HG03175 (cell line): ENCODE measurements at regions not wholly inside any gene's neighbourhood (a gene's known extent, or its start where the extent isn't known, plus 50 kb on each side); places are given as distances from the start of the nearest gene placed in this dataset.
"Not testable (repeated sequence)": the region's sequence is repeated elsewhere in the genome, so short reads cannot be mapped to it uniquely, and the experiment has no call there.

Source experiments
- ATAC-seq: cut with Tn5 transposase; IDR thresholded peaks from one replicate; pipeline ENCODE4 v1.9.1; 2021; ENCODE audit warnings: mild to moderate bottlenecking, moderate library complexity; ENCODE audit not compliant: unreplicated experiment

DNA sequence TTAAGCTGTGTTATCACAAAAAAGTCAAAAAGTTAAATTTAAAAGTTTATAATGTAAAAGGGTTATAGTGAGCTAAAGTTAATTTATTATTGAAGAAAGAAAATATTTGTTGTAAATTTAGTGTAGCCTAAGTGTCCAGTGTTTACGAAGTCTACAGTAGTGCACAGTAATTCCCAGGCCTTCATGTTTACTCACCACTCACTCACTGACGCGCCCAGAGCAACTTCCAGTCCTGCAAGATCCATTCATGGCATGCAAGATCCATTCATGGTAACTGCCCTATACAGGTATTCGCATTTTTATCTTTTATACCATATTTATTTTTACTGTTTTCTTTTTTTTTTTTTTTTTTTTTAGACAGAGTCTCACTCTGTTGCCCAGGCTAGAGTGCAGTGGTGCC is 69.5 kb downstream of the TPRA1 start:
- ATAC-seq, result no peak

DNA sequence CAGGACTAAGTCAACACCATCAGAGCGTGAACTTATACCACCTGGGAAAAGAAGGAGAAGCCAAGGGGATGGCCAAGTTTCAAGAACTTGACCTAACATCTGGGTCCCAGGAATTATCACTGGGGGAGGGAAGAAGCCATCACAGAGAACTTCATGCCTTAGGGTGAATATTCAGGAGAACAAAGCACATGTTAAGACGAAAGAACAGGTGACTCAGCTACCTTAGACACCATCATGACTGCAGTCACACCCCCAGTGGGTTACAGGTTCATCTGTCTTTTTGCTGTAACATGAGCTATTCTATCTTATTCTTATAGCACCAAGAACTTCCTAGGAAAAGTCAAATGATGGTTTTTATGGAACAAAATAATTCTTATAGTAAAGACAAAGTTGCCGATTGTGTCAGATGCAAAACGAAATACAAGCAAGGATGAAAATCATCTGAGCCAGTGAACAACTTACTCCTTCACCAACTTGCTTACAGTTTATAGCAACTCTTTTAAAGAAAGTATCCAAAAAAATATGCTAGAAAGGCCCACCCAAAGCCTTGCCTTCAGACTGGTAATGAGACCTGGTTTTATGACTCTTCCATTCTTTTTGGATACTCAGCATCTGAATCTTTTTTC is 72.0 kb downstream of the TPRA1 start:
- ATAC-seq, result no peak

DNA sequence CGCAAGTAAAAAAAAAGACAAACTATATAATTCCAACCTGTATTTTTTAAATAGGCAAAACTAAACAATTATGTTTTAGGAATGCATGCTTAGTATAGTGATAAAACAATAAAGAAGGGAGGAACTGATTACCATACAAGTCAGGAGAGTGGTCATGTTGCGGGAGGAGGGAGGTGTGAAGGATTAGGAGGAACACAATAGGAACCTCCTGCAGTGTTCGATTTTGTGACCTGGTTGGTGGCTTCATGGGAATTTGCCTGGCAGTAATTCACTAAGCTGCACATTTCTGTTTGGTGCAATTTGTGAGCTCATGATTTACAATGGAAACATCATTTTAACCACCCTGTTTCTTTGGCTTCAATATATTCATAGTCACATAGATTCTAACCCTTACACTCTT is 78.3 kb downstream of the TPRA1 start:
- no peak for ATAC-seq

DNA sequence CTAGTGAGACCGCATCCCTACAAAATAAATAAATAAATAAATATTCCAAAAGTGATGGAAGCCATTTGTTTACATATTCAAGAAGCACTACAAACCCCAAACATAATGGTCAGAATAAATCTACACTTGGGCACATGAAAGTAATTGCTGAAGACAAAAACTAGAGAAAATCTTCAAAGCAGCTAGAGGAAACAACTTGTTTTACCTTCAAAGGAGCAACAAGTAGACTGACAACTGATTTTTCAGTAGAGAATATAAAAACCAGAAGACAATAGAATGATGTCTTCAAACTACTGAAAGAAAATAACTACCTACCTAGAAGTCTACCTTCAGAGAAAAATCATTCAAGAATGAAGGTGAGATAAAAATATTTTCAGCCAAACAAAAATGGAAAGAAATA is 89.4 kb downstream of the TPRA1 start:
- ATAC-seq, result no peak

DNA sequence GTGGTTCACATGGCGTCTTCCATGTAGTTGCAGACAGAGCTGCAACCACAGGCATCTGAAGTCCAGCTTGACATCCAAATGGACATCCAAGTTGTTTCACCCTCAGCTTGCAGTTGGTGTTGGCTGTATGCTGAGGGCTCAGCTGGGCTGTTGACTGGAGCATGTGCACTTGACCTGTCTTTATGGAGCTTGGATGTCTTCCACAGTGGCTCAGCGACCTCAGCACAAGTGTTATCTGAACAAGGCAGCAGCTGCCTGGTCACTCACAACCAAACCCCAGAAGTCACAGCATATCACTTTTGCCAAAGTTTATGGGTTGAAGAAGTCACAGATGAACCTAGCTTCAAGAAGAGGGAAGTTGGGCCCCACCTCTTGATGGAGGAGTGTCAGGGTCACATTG is 92.9 kb downstream of the TPRA1 start:
- no peak for ATAC-seq

DNA sequence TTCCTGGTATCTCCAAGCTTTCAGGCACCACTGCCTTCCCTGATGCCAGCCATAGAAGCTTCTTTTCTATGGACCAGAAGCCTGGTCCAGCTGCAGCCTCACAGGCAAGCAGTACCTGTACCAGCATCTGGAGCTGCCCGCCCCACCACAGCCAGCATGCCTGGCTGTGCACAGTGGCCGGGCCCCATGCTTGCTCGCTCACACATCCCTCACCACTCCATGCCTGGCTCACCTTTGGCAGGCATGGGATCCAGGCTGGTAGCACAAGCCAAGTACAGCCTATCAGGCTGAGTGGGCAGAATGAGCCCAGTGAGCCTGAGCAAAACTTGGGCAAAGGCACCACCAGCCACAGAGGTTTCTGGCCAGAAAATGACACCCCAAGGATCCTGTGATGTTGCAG is 93.4 kb downstream of the TPRA1 start:
- ATAC-seq, result no peak

DNA sequence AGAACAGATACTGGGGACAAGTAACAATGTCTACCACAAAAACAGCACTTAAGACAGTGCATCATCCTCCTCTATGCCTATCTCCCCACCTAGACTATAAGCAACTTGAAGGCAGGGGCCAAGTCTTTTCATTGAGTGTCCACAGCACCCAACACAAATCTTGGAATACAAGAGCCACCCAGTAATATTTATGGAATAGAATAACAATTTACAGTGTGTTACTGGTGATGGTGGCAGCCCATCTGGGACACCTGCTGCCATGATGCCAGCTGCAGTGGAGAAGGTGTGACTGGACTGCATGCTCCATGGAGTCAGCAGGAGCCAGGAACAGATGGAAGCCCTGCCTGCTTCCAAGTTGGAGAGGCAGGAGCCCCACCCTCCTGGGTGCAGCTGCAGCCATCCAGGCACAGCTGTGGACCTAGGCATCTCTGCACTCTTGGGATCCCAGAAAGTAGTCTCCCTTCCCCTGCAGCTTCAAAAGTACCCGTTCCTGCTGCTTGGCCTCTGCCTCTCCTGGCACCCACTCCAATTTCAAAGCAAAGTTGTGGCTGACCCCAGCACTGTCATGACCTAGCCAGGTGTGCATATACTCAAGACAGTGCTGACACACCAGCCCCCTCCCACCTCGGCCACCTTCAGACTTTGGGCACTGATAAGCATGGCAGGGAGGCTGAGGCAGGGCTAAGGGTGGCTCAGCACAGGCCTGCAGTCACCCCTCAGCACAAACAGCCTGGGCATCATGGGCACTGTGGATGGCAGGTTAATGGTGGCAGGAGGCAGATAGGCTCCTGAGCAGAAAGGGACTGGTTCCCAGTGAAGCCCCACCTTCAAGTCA is 94.5 kb downstream of the TPRA1 start:
- ATAC-seq, result no peak

DNA sequence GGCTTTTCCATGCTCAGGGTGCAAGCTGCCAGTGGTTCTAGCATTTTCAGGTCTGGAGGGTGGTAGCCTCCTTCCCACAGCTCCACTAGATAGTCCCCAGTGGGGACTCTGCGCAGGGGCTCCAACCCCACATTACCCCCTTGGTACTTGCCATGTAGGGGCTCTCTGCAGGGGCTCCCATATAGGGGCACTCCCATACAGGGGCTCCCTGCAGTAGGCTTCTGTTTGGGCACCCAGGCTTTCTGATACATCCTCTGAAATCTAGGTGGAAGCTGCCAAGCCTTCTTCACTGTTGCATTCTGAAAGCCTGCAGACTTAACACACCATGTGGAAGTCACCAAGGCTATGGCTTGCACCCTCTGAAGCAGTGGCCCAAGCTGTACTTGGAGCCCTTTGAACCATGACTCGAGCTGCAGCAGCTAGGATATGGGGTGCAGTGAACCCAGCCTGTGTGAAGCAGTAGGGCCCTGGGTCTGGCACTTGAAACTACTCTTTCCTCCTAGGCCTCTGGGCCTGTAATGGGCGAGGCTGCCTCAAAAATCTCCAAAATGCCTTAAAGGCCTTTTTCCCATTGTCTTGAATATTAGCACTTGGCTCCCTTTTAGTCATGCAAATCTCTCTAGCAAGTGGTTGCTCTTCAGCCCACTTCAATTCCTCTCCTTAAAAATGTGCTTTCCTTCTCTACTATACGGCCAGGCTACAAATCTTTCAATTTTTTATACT is 96.4 kb downstream of the TPRA1 start:
- no peak for ATAC-seq

DNA sequence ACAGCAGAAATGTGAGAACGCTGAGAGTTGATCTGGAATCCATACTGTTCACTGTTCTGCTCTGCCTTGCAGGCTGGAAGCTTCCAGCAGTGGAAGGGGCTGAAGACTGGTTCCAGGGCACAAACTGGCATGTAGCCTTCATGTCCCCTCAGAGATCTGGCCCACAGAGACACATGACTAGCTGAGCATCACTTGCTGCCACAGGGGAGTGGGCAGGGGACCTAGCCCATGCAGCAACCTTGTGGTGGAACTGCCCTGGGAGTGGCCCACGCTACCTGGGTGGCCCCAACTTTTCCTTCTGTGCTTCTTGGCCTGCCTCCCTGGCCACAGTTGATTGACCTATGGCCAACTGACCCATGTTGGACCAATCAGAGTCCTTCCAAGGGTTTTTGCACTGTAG is 98.1 kb downstream of the TPRA1 start:
- no peak for ATAC-seq

DNA sequence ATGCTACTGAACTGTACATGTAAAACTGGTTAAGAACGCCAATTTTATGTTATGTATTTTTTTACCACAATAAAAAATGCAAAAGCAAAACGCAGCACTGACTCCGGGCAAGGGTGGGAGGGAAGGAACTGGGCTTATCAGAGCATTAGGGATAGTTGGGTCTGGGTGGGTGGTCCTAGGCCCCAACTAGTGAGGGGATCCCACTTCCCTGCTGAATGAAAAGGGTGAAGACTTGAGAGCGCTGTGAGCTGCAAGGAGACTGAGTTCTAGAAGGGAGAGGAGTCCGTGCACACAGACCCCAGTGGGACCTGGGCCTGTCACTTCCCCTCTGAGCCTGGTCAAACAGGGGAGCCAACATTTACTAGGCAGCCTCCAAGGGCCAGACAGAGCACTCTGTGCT is 98.6 kb downstream of the TPRA1 start:
- no peak for ATAC-seq

DNA sequence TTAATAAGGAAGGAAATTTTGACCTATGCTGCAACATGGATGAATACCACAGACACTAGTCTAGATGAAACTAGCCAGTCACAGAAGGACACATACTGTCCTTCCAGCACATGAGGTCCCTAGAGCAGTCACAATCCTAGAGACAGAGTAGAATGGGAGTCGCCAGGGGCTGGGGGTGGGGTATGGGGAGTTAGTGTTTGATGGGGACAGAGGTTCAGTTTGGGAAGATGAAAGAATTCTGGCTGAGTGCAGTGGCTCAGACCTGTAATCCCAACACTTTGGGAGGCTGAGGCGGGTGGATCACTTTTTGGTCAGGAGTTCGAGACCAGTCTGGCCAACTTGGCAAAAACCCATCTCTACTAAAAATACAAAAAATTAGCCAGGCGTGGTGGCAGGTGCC is 99.2 kb downstream of the TPRA1 start:
- no peak for ATAC-seq

DNA sequence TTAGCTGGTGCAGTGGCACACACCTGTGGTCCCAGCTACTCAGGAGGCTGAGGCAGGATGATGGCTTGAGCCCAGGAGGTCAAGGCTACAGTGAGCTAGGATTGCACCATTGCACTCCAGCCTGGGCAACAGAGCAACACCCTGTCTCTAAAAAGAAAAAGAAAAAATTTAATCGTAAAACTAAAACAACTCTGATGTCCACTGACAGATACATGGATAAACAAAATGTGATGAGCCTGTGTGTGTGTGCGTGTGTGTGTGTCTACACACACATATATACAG is 99.6 kb downstream of the TPRA1 start:
- ATAC-seq, result not testable (repeated sequence)

DNA sequence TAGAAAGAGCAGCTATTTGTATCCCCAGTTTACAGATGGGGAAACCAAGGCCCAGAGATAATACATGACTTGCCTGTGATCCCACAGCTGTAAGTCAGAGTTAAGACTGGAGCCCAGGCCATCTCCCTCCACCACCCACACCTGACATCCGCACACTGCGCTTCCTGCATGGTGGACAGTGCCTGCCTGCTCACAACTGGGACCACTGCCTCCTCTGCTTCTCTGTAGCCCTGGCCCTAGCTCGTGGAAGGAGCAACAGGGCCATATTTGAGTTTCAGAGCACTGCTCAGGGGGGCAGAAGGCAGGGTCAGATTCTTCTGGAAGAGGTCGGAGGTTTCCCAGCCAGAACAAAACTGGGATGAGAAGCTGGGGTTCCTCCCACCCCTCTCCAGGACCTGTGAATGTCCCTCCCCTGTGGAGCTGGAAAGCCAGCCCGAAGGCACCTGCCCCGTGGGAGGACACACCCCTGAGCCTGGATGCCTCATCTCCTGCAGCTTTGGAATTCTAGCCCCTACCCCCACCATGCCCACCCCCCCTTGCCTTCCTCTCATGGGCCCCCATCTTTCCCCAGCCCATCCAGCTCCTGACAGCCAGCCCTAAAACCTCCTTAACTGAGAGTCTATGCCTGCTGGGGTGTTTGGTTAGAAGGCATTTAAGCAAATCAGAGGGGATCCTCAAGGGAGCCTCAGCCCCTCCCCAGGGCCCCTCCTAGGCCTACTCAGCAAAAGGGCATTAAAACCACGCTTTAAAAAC is 100.1 kb downstream of the TPRA1 start:
- no peak for ATAC-seq

DNA sequence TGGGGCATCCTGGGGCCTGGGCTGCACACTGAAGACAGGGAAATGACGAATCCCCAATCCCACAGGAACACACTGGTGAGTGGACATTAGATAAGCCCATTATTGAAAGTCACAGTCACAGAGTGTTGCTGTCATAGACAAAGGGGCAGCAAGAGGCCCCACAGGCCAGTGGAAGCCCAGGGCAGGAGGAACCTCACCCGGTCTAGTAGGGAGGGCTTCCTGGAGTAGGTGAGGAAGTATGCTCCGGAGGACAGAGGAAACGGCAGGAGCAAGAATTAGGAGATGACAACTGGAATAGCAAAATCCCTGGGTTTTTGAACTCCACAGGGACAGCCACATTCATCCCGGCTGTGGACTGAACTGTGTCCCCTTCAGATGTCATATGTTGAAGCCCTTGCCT is 101.2 kb downstream of the TPRA1 start:
- no peak for ATAC-seq

DNA sequence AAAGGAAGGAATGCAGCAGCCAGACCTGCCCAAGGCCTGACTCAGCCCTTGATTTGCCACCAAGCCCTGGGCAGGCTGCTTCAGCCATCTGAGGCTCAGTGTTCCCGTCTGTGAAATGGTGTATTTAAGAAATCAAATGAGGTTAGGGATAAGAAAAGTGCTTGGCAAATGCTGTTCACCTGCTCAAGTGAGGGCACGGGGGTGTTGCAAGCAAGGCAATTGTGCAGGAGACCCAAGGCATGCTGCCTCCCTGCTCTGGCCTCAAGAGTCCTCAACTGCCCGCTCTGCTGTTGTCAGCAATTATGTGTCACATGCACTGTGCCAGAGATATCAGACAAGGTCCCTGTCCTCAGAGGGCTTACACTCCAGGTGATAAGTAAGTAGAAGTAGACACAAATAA is 101.8 kb downstream of the TPRA1 start:
- no peak for ATAC-seq

DNA sequence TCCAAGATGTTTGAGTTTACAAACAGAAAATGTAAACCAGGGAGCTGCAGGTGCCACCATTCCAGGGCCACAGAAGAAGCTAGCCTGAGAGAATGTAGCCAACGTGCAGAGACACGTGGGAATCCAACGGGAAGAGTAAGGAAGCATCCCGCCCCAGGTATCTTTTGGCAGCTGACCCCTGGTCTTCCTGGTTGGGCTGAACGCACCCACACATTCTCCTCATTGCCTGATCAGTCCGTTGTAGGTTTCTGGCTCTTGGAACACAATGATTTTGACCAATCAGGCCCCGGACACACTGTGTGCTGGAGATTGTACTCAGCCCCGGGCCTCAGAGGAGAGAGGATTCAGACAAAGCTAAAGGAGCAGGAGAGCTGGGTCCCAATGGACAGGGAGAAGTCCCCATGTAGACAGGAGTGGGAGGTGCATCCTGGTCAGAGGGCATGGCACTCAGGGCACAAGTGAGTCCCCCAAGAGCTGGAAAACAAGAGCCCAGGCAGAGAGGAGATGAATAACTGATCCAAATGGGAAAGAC is 102.3 kb downstream of the TPRA1 start:
- ATAC-seq, result no peak

DNA sequence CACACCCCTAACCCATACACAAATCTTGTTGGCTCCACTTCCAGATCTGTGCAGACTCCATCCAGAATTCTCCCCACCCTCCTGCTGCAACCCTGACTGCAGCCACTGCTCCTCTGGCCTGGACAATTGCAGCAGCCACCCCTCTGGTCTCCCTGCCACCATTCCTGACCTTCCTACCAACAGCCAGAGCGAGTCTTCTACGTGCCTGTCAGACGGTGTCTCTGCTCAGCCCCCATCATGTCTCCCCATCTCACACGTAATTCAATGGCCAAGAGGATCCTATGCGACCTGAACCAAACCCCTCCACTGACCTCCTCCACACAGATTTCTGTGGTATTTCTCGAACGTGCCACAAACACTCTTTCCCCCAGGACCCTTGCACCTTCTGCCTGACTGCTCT is 103.3 kb downstream of the TPRA1 start:
- ATAC-seq, result no peak

DNA sequence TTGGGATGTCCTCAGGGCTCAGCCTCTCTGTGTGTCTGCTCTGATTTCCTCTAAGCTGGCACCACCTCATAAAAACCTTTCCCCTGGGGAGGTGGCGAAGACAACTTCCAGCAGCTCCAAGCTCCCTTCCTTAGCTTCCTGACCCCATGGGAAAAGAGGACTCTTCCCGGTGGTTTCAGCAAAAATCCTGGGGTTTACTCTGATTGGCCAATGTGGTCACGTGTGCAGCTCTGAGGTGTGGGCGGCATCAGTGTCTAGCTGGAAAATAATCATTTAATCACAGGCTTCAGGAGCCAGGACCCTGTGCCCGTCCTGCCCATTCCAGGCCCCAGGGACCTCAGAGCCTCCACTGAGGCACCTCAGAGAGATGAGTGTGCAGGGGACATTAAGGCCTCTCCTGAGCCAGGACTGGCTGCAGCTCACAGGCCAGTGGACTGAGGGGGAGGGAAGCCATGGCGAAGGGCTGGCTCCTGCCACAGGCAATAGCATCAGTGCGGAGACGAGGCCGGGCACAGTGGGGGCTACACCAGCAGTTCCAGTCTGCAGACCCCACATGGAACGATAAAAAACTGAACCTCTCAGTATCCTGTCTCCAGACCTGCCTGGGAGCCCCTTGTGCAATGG is 104.1 kb downstream of the TPRA1 start:
- no peak for ATAC-seq

DNA sequence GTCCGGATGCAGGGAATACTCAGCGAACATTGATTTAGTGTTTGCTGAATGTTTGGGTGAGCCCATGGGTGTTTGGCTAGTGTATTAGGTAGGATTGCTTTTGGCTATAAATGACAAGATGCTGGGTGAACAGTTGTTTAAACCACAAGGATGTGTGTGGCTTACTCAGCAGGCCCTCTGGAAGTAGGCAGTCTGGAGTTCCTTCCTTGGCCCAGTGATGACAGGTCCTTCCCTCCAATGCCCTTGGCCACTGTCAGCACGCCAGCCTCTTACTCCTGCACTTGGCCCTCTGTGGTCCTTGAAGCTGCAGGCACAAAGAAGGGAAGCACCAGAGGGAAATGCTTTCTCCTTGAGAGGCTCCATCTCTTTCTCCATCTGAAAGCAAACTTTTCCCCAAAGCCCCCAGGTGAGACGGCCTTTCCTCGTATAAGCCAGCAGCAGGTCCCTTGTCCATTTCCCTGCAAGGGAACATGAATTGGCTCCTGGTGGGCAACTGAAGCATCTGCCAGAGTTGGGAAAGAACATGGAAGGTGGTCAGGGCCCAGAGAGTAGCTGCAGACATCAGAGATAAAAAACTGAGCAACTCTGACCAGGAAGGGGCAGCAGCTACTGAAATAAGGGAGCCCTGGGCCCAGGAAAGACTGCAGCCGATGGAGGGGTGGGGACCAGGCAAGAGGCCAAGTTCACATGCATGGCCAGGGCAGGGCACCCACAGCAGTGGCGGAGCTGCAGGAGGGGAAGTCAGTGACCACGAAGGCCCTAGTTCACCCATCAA is 105.0 kb downstream of the TPRA1 start:
- no peak for ATAC-seq
